OCI-LY7 (cell line): ENCODE measurements at regions not wholly inside any gene's neighbourhood (a gene's known extent, or its start where the extent isn't known, plus 50 kb on each side); places are given as distances from the start of the nearest gene placed in this dataset.

Experiments
- BruUV-seq: library from RNA; stranded (reverse); fragments of 400-500 nt; replicated peaks from 2 replicates; lab custom pipeline; 2021; lab: Mats Ljungman, UMichigan
- CTCF ChIA-PET: fragments of 300-600 bp; sonication (Branson Sonifier 250); formaldehyde crosslinking; loops from one replicate; lab custom pipeline; 2022; ENCODE audit warnings: antibody characterized with exemption; ENCODE audit not compliant: unreplicated experiment; lab: Charles Lee
- POLR2A ChIA-PET: fragments of 300-600 bp; sonication (Branson Sonifier 250); formaldehyde crosslinking; loops from one replicate; lab custom pipeline; 2022; ENCODE audit warnings: antibody characterized with exemption; lab: Charles Lee
- DNase-seq: peaks from one replicate; pipeline ENCODE4 v3.0.0-alpha.2; 2015; ENCODE audit warnings: low spot score
- H2AFZ ChIP-seq: fragments of 200-600 bp; sonication (generic), shearing (Covaris generic); 2 replicates; pipeline ENCODE4 v1.6.1; 2014; ENCODE audit warnings: mild to moderate bottlenecking, antibody characterized with exemption, low read length, moderate library complexity
- H3K27ac ChIP-seq: fragments of 200-600 bp; sonication (generic); 2 replicates; pipeline ENCODE4 v1.5.1; 2014; ENCODE audit warnings: mixed run types, low read depth, mild to moderate bottlenecking, moderate library complexity, low read length, inconsistent platforms; ENCODE audit not compliant: poor library complexity, severe bottlenecking
- H3K36me3 ChIP-seq: fragments of 200-600 bp; sonication (generic); 2 replicates; pipeline ENCODE4 v1.6.1; 2014; ENCODE audit warnings: mild to moderate bottlenecking, antibody characterized with exemption, low read length, moderate library complexity, mixed read lengths; ENCODE audit not compliant: insufficient read depth
- H3K4me1 ChIP-seq: fragments of 200-600 bp; sonication (generic); 2 replicates; pipeline ENCODE4 v1.5.1; 2014; ENCODE audit warnings: mild to moderate bottlenecking, low read length; ENCODE audit not compliant: insufficient read depth, poor library complexity, severe bottlenecking
- H3K4me2 ChIP-seq: fragments of 200-600 bp; sonication (generic); 2 replicates; pipeline ENCODE4 v1.6.1; 2014; ENCODE audit warnings: mild to moderate bottlenecking, low read length
- H3K4me3 ChIP-seq: fragments of 200-600 bp; sonication (generic); 2 replicates; pipeline ENCODE4 v1.5.1; 2014; ENCODE audit warnings: mild to moderate bottlenecking, low read depth, low read length; ENCODE audit not compliant: poor library complexity, severe bottlenecking
- H3K79me2 ChIP-seq: fragments of 200-600 bp; sonication (generic); 2 replicates; pipeline ENCODE4 v1.6.1; 2016; ENCODE audit warnings: low read depth, mild to moderate bottlenecking, low read length, moderate library complexity, mixed read lengths; ENCODE audit not compliant: insufficient read depth
- H3K9me2 ChIP-seq: fragments of 200-600 bp; sonication (generic); 2 replicates; pipeline ENCODE4 v1.6.1; 2016; ENCODE audit warnings: mild to moderate bottlenecking, low read length, mixed read lengths; ENCODE audit not compliant: insufficient read depth
- H3K9me3 ChIP-seq: fragments of 200-600 bp; sonication (generic); 2 replicates; pipeline ENCODE4 v1.6.1; 2014; ENCODE audit warnings: mild to moderate bottlenecking, mixed run types, low read length, mixed read lengths
- H4K20me1 ChIP-seq: fragments of 200-600 bp; sonication (generic); 2 replicates; pipeline ENCODE4 v1.6.1; 2014; ENCODE audit warnings: mild to moderate bottlenecking, antibody characterized with exemption, low read length, moderate library complexity, mixed read lengths; ENCODE audit not compliant: insufficient read depth
- CTCF ChIP-seq: fragments of 200-600 bp; sonication (generic); conservative IDR thresholded peaks from 2 replicates; pipeline ENCODE4 v1.5.1; 2014; ENCODE audit warnings: mild to moderate bottlenecking, antibody characterized with exemption, low read length, moderate library complexity, mixed read lengths
- EZH2phosphoT487 ChIP-seq: fragments of 200-600 bp; sonication (generic); IDR thresholded peaks from 2 replicates; pipeline ENCODE4 v1.6.1; 2018; ENCODE audit warnings: low read depth, borderline replicate concordance, mild to moderate bottlenecking, mixed run types, antibody characterized with exemption, low read length, moderate library complexity, mixed read lengths
- intact Hi-C: fragments of 100-400 bp; cut with micrococcal nuclease; formaldehyde crosslinking; loops from one replicate; pipeline ENCODE4 v1.10.0; 2022; ENCODE audit not compliant: unreplicated experiment

DNA sequence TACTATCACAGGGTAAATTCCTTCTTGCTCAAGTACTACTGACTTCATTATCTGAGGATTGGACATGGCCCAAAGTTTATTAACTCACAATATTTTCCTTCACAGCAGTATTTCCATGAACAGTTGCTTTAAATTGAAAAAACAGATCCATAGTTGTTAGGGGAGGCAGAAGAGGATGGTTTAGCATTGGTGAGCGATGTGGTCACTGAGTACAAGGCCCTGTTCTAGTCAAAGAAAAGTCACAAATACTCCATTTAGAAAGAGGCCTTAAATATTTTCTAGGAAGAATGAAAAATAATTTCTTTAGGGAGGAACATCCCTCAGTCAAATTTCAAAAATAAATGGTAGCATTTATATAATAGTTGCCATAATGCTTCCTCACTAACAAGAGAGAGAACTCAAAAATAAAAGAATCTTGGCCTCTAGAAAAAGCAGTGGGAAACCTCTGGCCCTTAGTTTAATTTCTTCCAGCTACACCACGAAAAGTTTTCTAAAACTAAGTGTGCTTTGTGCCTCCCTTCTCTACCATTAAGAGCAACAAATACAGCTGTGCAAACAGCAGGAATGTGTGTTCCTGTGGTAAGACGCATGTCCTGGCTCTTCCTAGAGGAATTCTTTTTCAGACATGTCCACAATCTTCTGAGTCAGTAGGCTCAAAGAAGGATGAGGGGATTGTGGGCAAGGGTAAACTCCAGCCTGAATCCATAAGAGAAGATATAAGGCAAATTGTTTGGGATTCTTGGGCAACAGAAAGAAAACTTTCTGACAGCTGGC, 105.7 kb downstream of the HOXA1 start:
- no peak for TF ChIP-seq EZH2phosphoT487
- TF ChIP-seq CTCF: no peak
- H3K9me3 ChIP-seq: no peaks in the 10 kb centered on the region
- H3K4me3 ChIP-seq: no peak overlapping the region
- intact Hi-C loops: no loop called here
- no TSS peak for BruUV-seq
- no peaks in the 10 kb centered on the region for H4K20me1 ChIP-seq
- no peak overlapping the region for H3K27ac ChIP-seq
- no peaks in the 10 kb centered on the region for H3K4me1 ChIP-seq
- no peak overlapping the region for H3K4me2 ChIP-seq
- no peaks in the 10 kb centered on the region for H3K9me2 ChIP-seq
- H3K79me2 ChIP-seq: no peaks in the 10 kb centered on the region
- no peak for DNase-seq
- POLR2A ChIA-PET: no interaction called here
- H3K36me3 ChIP-seq: no peaks in the 10 kb centered on the region
- no peak overlapping the region for H2AFZ ChIP-seq
- CTCF ChIA-PET: no interaction called here

GRCh38 chr7:26988836-26989374, 106.9 kb downstream of the HOXA1 start:
- POLR2A ChIA-PET: no interaction called here
- intact Hi-C loops: no loop called here
- BruUV-seq: no TSS peak

More at GRCh38 chr7:26988836-26989374, 106.9 kb downstream of the HOXA1 start:
- no peak overlapping the region for H2AFZ ChIP-seq
- no peak overlapping the region for H3K4me2 ChIP-seq
- no peaks in the 10 kb centered on the region for H4K20me1 ChIP-seq
- no peaks in the 10 kb centered on the region for H3K4me1 ChIP-seq
- CTCF ChIA-PET: no interaction called here
- TF ChIP-seq CTCF (no peak), EZH2phosphoT487 (no peak)
- no peak overlapping the region for H3K4me3 ChIP-seq
- H3K79me2 ChIP-seq: no peaks in the 10 kb centered on the region
- DNase-seq: no peak
- no peaks in the 10 kb centered on the region for H3K36me3 ChIP-seq
- H3K9me3 ChIP-seq: no peaks in the 10 kb centered on the region
- H3K27ac ChIP-seq: no peak overlapping the region
- no peaks in the 10 kb centered on the region for H3K9me2 ChIP-seq
